HL-60/S4 treated with phorbol 12-myristate 13-acetate at 8.2 ng/mL for 4 days and 3 days (cell line): ENCODE measurements at regions not wholly inside any gene's neighbourhood (a gene's known extent, or its start where the extent isn't known, plus 50 kb on each side); places are given as distances from the start of the nearest gene placed in this dataset.

Source experiments
- in situ Hi-C: fragments of 300-500 bp; cut with MboI; formaldehyde crosslinking; loops from 2 replicates; pipeline ENCODE4 v1.15.0; 2022; ENCODE audit warnings: low sequenced_read_pairs

DNA sequence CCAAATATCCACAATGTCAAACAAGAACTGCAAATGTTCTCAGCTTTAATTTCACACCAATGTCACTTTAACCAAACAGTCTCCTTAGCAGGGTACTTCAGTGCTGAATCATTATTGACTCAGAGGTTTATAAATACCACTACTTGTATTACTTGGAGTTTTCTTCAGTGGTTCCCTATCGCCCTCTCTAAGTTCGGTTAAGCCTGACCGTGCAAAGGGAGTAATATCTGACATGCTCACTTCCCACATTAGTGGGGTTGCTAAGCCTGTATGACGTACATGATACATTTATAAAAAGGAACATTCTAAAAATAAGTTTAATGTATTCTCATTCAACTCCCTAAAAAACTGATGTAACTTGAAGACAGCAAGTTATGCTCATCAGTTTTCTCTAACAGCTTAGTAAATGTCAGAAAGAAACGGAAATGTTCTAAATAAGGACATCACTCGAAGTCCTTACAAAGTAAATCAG is 93.1 kb upstream of the ZC3H12C start:
- in situ Hi-C loops = no loop called here

DNA sequence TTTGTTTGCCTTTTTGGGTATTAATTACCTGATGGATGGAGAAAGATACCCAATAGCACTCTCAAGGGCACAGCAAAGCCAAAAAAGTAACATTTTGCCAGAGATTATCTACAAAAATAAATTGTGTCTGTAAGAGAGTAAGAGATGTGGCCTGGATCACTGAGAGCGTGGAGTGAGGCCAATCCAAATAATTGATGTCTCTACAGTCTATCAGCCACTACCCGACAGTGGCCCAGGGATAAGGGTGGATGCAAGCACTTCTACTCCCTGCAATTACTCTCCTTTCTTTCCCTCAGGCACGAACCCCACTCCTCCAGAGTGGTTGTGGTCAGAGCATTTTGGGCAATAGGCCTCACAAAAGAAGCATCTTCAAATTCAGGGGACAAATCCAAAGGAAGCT is 92.3 kb upstream of the ZC3H12C start:
- in situ Hi-C loops = no loop called here

DNA sequence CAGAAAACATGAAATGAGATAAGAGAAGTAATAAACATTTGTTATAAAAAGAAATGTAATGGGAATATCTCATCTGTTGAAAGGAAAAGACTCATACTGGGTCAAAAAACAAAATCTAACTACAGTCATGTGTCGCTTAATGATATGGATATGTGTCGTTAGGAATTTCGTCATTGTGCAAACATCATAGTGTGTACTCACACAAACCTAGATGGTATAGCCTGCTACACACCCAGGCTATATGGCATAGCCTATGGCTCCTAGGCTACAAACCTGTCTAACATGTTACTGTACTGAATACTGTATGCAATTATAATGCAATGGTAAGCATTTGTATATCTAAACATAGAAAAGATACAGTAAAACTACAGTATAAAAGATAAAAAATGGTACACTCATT is 89.8 kb upstream of the ZC3H12C start:
- in situ Hi-C loops = no loop called here

DNA sequence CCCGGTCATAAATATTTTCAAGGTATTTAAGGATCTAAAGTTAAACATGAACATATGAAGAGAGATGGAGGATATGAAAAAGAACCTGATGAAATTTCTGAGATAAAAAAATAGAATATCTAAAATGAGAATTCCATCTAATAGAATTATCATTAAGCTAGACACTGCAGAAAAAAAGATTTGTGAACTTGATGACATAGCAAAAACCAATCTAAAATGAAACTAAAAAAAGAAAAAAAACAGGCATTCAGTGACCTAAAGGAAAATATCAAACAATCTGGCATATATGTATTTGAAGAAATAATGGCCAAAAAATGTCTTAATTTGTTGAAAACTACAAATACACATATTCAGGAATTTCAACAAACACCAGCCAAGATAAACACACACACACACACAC is 81.6 kb upstream of the ZC3H12C start:
- in situ Hi-C loops = no loop called here

DNA sequence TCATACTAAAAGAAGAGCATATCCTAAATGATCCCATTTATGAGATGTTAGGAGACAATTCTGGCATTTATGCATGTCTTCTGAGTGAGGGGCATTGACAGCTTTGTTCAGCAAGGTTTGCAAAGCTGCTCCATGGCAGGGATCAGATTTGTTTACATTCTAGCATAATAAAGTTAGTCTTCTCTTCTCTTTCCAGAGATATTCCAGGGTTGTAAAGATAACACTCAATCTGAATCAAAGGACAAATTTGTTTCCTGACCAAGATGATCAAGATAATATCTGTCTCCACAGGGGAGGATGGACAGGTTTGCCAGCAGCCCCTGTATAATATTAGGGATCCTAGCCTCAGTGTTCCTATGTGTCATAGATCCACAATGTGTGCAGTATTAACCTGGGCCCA is 77.5 kb upstream of the ZC3H12C start:
- in situ Hi-C loops = no loop called here

DNA sequence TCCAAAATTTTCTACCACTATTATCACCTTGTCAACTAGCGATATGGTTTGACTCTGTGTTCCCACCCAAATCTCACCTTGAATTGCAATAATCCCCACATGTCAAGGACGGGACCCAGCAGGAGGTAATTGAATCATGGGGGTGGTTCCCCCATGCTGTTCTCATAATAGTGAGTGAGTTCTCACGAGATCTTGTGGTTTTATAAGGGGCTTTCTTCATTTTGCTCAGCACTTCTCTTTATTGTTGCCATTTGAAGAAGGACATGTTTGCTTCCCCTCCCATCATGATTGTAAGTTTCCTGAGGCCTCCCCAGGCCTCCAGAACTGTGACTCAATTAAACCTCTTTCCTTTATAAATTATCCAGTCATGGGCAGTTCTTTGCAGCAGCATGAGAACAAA is 73.5 kb upstream of the ZC3H12C start:
- in situ Hi-C loops = no loop called here

DNA sequence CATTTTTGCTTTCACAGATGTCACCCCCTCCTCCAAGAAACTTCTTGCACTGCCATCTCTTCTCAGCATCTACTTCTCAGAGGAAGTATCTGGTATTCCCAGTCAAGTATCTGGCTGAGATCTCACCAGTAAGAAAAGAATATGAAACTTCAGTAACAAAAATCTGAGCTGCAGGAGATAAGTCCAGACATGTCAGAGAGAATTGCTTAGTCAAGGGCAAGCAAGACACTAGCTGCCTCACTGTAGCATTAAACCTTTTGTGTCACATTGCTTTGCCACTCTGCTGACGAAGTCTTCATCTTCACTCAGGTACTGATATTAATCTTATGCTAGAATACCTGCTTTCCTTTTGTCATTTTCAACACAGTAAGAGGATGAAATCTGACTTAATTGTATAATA is 70.6 kb upstream of the ZC3H12C start:
- in situ Hi-C loops = no loop called here

DNA sequence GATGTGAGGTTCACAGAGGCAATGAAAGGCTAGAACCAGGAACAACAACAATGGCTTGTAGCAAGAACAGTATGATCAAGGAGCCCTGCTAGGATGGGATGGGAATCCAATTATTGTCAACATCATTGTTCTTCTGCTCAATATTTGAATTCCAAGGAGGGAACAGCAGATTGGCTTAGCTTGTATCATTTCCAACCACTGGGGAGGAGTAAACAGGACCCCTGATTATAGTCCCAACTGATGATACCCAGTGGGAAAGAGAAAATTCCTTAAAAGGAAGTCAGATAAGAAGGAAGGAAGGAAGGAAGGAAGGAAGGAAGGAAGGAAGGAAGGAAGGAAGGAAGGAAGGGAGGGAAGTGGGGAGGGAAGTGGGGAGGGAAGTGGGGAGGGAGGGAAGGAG is 69.5 kb upstream of the ZC3H12C start:
- in situ Hi-C loops = no loop called here

DNA sequence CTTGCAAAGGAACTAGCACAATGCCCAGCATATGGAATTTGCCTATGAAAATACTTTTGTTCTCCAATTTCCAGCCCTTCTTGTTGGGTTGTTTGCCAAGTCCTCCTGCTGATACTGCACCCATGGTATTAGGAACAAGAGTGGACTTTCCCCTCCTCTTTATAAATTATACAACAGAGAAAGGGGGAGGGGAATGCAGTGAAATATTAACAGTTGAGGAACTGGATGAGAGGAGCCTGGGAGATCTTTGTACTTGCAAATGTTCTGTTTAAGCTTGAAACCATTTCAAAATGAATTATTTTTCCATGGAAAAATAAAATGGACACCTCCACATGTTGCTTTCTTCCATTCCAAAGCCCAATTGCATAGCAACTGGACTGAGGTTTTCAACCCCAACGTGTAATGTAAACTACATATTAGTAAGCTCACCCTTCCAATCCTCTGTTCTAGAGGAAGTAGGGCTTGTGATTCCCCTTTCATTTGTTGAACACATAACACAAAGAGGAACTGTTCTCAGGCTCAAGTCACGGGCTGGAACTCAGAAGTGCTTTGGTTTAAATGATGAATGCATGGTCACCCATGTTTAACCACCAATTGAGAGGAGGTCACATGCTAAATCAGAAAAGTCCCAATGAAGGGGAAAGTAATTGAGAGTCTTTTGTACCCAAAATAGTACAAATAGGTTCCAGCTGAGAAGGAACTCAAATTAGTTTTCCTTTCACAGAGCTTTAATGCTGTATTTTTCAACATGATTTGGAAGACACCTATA is 66.2 kb upstream of the ZC3H12C start:
- in situ Hi-C loops = no loop called here

DNA sequence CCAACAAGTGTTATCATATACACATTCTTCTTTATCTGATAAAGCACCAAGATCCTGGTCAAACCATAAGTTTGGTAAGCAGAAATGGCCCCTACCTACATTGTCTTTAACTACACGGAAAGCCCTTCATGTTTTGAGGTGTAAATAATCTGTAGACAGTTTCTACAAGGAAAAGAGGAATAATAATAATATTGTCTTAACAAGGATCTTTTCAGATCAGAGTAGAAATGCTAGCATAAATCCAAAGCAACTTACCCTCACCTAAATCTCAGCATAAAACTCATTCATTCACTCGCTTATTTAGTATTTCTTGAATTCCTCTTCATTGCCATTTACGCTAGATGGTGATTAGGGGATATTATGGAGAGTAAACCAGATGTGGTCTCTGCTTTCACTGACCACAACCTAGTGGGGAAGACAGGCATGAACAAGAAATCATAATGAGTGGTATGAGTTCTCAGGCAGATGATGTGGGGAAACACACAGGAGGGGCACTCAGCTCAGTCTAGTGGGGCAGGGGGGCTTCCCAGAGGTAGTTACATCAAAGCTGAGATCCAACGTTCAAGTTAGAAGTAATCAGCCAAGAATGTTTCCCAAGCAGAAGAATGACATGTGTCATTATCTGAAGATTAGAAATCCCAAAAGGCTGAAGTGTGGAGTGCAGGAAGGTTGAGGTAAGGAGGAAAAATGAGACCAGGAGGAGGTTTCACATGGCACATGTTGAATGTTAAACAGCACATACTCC is 65.4 kb upstream of the ZC3H12C start:
- in situ Hi-C loops = no loop called here

DNA sequence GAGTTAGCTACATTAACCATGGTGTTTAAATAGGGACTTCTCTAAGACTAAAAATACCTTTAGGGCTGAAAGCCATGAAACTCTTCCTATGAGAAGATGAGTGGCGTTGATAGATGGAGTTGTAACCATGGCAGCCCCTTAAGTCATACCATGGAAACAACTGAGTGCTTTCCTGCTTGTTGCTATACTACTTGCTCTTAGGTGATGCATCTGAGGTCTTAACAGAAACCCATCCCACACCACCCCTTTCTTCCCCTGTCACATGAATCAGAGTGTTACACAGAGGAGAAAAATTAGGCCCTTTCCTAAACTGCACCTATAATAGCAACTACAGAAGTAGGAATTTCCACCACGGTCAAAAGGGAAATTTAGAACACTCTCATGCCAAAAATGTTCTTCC is 64.3 kb upstream of the ZC3H12C start:
- in situ Hi-C loops = no loop called here

DNA sequence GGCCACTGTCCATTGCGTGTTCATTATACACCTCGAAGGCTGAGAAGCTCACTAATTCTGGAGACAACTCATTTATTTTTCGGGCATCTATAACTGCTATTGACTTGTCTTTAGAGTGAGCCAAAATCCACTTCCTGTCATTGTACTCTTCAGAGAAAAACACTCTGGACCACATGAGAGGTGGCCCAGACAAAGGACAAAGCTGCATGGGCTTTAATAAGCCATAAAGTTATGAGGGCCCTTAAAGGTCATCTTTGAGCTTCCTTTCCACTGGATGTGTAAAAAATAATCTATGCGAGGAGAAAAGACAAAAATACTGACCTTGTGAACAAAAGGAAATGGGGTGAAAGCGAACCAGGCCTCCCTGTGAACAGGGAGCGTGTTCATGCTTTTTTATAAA is 63.5 kb upstream of the ZC3H12C start:
- in situ Hi-C loops = no loop called here

DNA sequence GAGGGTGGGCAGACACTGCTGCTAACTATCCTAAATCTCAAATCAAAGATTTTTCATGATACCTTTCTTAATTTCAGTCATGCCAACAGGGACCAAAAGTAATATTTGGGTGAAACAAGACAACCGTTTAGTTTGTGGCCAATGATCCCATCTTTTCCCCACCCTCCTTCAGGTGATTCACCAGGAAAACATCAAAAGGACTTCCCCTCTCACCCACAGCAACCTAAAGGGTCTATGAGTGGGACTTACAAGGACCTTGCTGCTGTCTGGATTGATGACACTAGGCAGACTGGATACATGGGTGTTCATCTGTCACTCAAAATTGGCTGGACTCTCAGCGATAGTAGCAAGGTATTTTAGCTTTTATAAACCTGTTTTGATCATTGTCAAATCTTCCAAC is 62.0 kb upstream of the ZC3H12C start:
- in situ Hi-C loops = no loop called here

DNA sequence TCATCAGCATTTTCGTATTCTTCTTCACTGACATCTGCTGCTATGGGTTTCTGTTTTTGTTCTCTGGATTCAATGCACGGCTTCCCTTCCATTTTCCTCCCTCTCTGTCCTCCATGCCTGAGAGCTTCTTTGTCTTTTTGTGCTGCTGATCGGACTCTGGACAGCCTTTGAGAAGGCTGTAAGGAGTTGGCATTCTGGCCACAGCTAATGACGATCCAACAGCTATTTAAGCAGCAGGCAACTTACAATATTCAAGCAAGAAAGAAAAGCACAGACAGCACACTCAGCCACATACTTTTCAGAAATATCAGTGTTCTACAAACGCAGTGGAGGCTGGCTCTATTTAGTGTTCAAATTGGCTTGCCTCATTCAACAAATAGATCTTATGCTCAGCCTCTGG is 60.9 kb upstream of the ZC3H12C start:
- in situ Hi-C loops = no loop called here

DNA sequence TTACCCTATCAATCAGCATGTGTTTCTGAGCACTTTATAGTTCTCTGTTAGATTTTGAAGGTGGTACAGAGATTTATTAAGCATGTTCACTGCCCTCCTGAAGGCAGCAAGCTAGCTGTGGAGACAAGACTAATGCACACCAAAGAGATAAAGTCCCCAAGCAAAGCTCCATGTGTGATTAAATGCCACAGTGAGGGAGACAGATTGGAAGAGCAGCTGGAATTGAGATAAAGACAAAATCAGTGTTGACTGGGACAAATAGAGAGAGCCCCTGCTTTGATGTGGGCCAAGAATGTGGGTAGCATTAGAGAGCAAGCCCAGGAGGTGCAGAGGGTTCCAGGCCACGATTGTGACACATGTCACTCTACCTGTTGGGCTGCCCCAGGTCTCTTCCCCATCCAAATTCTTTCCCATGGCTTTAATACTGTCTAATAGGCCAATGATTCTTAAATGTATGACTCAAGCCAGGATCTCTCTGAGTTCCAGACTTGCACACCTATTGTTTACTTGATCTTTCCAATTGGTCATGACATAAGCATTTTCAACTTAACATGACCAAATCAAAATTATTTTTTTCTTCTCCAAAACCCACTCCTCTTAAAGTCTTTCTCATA is 60.1 kb upstream of the ZC3H12C start:
- in situ Hi-C loops = no loop called here

DNA sequence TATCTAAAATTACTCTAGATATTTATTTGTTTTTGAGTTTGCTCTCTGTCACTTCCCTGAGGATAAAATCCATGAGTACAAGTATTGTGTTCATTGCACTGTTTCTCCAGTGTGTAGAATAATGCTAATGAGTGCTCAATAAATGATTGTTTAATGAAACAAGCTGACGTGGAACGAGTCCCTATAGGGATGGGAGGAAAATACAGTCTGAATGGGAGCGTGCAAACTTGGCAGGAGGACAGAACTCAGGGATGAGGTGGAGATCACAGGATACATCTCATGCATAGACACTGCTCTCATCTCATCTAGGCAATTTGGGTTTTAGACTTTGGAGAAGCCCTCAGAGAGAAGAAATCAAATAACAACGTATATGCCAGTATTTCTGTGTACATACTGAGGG is 58.4 kb upstream of the ZC3H12C start:
- in situ Hi-C loops = no loop called here

DNA sequence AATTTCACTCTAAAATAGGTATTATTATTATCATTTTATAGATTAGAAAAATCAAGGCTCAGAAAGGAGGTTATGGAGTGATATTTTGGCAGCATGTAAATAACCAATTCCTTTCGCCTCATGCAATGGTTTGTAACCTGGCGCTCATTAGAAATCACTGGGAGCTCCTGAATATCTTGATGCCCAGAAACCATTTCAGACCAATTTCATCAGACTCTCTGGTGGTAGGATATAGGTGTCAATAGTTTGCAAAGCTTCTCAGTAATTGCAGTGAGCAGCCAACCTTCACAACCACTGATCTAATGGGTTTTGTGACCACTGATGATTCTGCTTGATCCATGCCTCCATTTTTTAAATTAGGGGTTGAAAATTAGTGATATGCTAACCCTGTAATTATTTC is 57.8 kb upstream of the ZC3H12C start:
- in situ Hi-C loops = no loop called here

DNA sequence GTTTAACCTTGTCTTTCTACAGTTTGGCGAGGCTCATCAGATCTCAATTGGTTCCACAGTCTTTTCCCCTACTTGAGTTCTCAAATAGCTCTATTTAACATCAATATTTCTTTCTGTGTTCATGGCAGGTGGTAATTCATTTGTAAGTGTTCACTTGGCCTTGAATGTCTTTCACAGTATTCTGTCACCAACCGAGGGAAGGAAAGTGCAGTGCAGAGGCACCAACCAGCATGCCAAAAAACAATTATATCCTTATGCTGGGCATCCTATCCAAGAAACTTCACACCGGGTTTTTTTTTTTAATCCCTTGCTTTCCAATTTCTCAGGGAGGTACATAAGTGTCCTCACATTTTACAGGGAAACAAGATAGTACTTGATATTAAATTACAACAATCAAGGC is 55.0 kb upstream of the ZC3H12C start:
- in situ Hi-C loops = no loop called here
